NCI-H2171 treated with DMSO at 0.1 percent for 48 hours (cell line): ENCODE measurements at regions not wholly inside any gene's neighbourhood (a gene's known extent, or its start where the extent isn't known, plus 50 kb on each side); places are given as distances from the start of the nearest gene placed in this dataset.
A peak's percentile ranks its signal among the peaks of the same experiment; 100 is the strongest.
"Not testable (repeated sequence)": the region's sequence is repeated elsewhere in the genome, so short reads cannot be mapped to it uniquely, and the experiment has no call there.

Source experiments
- DNase-seq: peaks from one replicate; lab custom pipeline; 2025; lab: John Stamatoyannopoulos, UW

GRCh38 chr9:97103613-97104383 lies 64.9 kb upstream of the CTSV start:
- peak; percentile 73 for DNase-seq

GRCh38 chr9:97099540-97099939 lies 60.6 kb upstream of the CTSV start:
- not testable (repeated sequence) for DNase-seq

- DNase-seq, result no peak
Observed at GRCh38 chr9:97096793-97097192, 57.9 kb upstream of the CTSV start.

GRCh38 chr9:97089361-97089760 lies 50.4 kb upstream of the CTSV start:
- DNase-seq, result peak; percentile 78
